Globus pallidus (tissue), 1 donor: ENCODE measurements at regions not wholly inside any gene's neighbourhood (a gene's known extent, or its start where the extent isn't known, plus 50 kb on each side); places are given as distances from the start of the nearest gene placed in this dataset.
"Not testable (repeated sequence)": the region's sequence is repeated elsewhere in the genome, so short reads cannot be mapped to it uniquely, and the experiment has no call there.

Source experiments
- DNase-seq: peaks from one replicate; pipeline ENCODE4 v3.0.0-alpha.2; 2015; ENCODE audit warnings: low spot score

- DNase-seq = no peak
Measured at GRCh38 chr7:33784000-33784399, 121.3 kb upstream of the BMPER start.

- peak; percentile 24 for DNase-seq
Measured at GRCh38 chr7:33788531-33788930, 116.8 kb upstream of the BMPER start.

GRCh38 chr7:33789871-33790630 is 115.3 kb upstream of the BMPER start:
- no peak for DNase-seq

- DNase-seq = no peak
Measured at GRCh38 chr7:33790746-33791145, 114.6 kb upstream of the BMPER start.

- DNase-seq = no peak
Measured at GRCh38 chr7:33792041-33792440, 113.3 kb upstream of the BMPER start.

- DNase-seq = no peak
Measured at GRCh38 chr7:33792547-33793105, 112.7 kb upstream of the BMPER start.

GRCh38 chr7:33793616-33794015 is 111.7 kb upstream of the BMPER start:
- DNase-seq = no peak

GRCh38 chr7:33794419-33794818 is 110.9 kb upstream of the BMPER start:
- no peak for DNase-seq

- DNase-seq = no peak
Measured at GRCh38 chr7:33794959-33795358, 110.4 kb upstream of the BMPER start.

GRCh38 chr7:33796538-33796937 is 108.8 kb upstream of the BMPER start:
- DNase-seq = no peak

GRCh38 chr7:33797512-33797911 is 107.8 kb upstream of the BMPER start:
- DNase-seq = not testable (repeated sequence)

GRCh38 chr7:33798686-33799325 is 106.5 kb upstream of the BMPER start:
- no peak for DNase-seq

- no peak for DNase-seq
Measured at GRCh38 chr7:33799766-33800165, 105.6 kb upstream of the BMPER start.

- DNase-seq = no peak
Measured at GRCh38 chr7:33802600-33802999, 102.7 kb upstream of the BMPER start.

GRCh38 chr7:33804140-33804660 is 101.1 kb upstream of the BMPER start:
- no peak for DNase-seq

- no peak for DNase-seq
Measured at GRCh38 chr7:33805630-33806233, 99.6 kb upstream of the BMPER start.

- no peak for DNase-seq
Measured at GRCh38 chr7:33806298-33807154, 98.8 kb upstream of the BMPER start.

- no peak for DNase-seq
Measured at GRCh38 chr7:33807155-33807530, 98.2 kb upstream of the BMPER start.

GRCh38 chr7:33807779-33808482 is 97.4 kb upstream of the BMPER start:
- DNase-seq = no peak

GRCh38 chr7:33809228-33809627 is 96.1 kb upstream of the BMPER start:
- no peak for DNase-seq

GRCh38 chr7:33810356-33810755 is 95.0 kb upstream of the BMPER start:
- DNase-seq = no peak
